GM19468 (cell line): ENCODE measurements at regions not wholly inside any gene's neighbourhood (a gene's known extent, or its start where the extent isn't known, plus 50 kb on each side); places are given as distances from the start of the nearest gene placed in this dataset.
"Not testable (repeated sequence)": the region's sequence is repeated elsewhere in the genome, so short reads cannot be mapped to it uniquely, and the experiment has no call there.

Experiments used
- ATAC-seq: cut with Tn5 transposase; IDR thresholded peaks from one replicate; pipeline ENCODE4 v1.9.1; 2021; ENCODE audit warnings: mild to moderate bottlenecking, moderate library complexity, moderate number of reproducible peaks; ENCODE audit not compliant: unreplicated experiment; ENCODE audit errors: extremely low read depth

DNA sequence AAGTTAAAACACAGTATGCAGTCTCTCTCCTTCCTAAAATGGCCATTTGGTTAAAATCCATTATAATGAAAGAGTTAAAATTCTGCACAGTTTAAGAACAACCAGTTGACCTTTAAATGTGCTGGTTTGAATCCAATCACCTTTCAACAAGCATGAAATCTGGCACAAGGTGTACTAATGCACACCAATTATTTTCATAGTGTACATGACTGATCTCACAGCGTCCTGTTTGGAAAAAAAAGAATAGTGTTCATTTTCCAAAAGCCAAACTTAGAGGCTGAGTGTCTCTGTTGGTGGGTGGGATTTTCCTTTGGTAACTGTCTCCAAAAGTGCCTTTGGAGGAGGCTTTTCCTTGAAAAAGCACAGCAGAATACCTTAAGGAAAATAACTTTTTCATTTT lies 180.6 kb downstream of the DEPDC1B start:
- ATAC-seq, result no peak

DNA sequence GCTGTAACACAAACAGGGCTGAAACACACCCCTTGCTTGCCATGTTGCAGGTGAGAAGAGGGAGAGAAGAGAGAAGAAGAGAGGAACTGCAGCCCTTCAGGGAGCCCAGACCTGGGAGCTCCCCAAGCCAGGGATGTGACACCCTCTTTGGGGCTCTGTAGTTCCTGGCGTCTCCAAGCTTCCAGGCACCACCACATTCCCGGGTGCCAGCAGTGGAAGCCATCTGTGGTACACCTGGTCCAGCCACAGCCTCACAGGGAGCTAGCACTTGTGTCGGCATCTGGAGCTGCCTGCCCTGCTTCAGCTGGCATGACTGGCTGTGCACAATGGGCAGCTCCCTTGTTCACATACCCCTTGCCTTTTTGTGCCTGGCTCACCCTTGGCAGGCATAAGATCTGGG lies 182.1 kb downstream of the DEPDC1B start:
- ATAC-seq, result no peak

DNA sequence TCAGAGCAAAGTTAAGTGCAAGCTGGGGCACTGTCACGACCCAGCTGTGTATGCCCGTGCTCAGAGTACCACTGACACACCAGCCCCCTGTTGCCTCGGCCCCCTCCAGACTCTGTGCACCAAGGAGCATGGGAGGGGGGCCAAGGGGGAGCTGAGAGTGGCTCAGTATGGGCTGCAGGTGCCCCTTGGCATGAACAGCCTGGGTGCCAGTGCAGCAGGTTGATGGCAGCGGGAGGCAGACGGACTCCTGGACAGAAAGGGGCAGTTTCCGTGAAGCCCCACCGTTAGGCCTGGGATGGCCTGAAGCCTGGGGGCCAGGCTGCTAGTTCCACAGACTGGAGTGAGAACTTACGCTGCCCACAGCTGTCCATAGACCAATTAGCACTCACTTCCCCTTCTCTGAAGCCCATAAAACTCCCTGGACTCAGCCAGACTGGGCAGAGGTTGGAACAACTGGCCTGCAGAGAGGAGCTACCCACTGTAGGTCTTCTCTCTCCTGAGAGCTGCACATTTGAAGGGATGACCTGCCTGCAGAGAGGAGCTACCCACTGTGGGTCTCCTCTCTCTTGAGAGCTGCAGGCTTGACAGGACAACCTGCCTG lies 182.8 kb downstream of the DEPDC1B start:
- no peak for ATAC-seq

- ATAC-seq, result no peak
Measured at GRCh38 chr5:60516688-60517087, 183.3 kb downstream of the DEPDC1B start.

DNA sequence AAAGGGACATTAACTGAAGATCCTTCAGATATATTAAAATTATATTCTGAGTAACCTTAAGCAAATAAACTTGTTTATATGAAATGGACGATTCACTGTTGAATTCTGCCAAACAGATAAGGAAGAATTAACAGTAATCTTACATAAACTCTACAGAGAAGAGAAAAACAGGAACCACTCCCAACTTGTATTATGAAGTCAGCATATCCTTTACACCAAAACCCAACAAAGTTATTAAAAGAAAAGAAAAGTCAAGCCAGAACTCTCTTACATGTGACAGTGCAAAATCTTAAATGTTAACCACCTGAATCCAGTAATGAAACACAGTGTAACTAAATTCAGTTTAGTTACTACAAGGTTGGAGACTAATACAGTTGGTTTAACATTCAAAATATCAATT lies 185.8 kb downstream of the DEPDC1B start:
- no peak for ATAC-seq

- ATAC-seq, result no peak
Measured at GRCh38 chr5:60512117-60512516, 187.8 kb downstream of the DEPDC1B start.

GRCh38 chr5:60510663-60511062 lies 189.3 kb downstream of the DEPDC1B start:
- ATAC-seq, result no peak

GRCh38 chr5:60510049-60510448 lies 189.9 kb downstream of the DEPDC1B start:
- no peak for ATAC-seq

GRCh38 chr5:60509519-60509918 lies 190.4 kb downstream of the DEPDC1B start:
- no peak for ATAC-seq

- no peak for ATAC-seq
Measured at GRCh38 chr5:60507687-60508086, 192.3 kb downstream of the DEPDC1B start.

DNA sequence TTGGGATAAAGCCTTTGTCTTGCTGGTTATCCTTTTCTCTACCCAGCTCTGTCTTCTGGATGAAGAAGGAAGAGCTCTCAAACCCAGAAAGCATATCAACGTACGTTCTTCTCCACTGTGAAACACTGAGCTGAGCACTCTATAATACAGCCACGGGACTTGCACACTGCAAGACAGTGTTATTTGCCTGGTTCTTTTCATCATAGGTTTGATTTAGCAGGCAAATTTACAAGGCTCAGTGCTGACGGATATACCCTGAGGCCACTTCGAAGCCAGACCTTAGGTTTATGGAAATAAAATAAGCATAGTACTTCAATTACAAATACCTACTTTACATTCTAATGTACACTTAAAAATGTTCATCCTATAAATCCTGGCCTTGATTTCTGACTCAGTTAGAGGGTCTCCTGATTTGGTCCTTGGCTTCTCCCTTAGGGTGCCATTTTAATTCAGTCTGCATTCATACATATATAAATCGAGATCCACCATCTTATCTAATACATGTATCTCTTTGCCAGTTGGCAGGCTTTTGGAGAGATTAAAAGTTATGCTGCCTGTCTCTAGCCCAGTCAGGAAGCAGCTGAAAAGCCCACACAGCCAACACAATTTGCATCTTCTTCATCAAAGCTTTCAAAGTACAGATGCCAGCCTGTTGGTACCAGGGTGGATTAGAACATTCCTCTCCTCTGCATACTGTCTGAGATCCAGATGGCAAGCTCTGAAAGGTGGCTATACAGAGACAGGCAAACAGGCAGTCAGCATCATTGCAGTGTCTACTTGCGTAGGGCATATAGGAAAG lies 194.4 kb downstream of the DEPDC1B start:
- ATAC-seq, result no peak

DNA sequence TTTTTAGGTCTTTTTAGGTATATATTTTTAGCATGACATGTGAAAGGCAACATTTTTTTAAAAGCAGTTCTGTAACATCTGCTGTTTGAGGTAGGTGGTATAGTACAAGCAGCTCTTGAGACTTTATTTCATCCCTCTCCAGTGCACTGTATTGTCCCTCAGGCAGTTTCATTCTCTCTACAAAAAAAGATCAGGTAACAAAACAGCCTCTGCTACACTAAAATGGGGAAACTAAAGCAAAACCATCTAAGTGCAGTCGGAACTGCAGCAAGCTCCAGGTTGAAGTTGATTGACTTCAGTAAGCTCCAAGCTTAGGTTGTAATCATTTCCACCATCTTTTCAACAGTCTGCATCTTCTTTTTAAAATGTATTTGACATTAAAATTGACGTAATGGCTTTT lies 195.6 kb downstream of the DEPDC1B start:
- ATAC-seq, result peak; percentile 18

- peak; percentile 35 for ATAC-seq
Measured at GRCh38 chr5:60503771-60504170, 196.2 kb downstream of the DEPDC1B start.

DNA sequence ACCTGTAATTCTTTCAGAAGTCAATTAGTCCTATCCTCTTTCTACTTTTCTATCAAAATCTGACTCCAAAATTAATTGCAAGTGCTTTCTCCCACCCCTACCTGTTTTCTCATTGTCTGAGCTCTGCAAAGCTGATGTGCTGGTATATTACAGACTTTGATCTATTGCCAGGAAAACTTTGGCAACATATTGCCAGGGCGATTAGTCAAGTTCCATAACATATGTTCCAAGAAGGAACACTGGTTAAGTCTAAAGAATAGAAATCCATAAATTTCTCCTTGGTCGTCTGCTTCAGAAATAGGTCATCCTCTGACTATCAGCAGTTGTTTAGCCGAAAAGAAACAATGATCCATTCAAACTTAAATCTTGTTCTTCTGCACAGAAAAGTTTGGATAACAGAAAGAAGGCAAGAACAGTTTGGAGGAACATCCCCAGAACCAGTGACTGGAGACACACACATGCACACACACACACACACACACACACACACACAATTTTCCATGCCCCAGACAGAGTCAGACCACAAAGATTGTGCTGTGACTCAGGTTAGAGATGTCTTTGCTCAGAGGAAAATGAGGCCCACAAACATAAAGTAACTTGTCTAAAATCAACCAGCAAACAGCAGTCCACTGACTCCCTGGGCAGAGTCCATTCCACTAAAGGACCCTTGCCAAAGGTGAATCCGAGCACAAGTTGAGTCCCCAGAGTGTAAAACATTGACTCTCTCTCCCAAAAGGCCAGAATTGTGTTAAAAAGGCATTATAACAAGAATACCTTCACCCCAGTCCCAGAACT lies 202.1 kb downstream of the DEPDC1B start:
- no peak for ATAC-seq

DNA sequence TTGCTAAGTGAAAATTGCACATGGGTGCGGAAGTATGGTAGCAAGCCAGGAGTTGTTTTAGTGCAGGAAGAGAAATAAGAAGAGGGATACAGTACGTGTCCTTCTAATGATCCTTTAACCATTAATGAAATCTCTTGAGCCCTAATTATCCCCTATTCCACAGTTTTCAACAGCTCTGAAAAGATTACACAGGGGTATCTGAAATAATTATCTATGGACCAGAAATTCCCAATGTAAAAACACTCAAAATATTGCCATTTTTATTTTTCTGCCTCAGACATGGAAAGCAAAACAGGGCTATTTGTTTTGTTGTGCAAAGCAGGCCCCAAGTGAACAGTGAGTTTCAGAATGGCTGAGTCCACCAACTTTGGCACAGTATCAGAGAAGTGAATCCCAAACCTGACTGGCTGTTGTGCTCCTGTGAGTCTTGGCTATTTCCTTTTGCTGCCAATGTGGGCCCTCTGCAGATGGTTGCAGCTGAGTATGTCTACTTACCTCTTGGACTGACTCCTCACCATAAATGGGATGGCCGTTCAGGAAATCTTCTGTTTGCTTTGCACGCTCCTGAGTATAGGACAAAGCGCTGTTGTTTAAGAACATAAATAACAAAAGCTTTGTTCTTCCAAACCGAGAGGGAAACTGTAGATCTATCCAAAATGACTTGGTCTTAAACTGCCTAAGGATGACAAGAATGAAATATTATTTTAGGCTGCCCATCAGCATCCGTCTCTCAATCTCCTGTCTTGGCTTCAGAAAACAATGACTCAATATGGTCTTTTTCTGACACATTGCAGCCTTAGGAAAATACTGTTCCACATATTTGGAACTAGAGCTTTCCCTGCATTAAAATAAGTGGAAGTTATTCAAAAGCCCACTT lies 204.1 kb downstream of the DEPDC1B start:
- no peak for ATAC-seq

DNA sequence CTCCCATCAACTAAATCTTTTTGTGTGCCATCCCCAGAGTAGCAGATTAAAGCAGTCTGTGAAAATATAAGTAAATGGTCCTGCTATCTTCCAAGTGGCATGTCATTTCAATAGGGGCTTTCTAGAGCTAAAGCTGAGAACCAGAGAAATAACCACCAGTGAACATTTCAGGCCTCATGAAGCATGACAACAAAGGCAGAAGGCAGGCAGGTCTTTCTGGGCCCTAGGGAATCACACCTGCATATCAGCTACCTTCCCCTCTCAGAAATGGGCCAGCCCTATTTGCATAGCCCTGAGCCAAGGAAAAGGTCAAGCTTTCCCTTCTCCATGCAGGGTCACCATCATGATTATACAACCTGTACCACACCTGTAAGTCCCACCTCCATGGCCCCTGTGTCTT lies 205.3 kb downstream of the DEPDC1B start:
- no peak for ATAC-seq

- ATAC-seq, result no peak
Measured at GRCh38 chr5:60494144-60494543, 205.8 kb downstream of the DEPDC1B start.

GRCh38 chr5:60493372-60493771 lies 206.6 kb downstream of the DEPDC1B start:
- no peak for ATAC-seq

DNA sequence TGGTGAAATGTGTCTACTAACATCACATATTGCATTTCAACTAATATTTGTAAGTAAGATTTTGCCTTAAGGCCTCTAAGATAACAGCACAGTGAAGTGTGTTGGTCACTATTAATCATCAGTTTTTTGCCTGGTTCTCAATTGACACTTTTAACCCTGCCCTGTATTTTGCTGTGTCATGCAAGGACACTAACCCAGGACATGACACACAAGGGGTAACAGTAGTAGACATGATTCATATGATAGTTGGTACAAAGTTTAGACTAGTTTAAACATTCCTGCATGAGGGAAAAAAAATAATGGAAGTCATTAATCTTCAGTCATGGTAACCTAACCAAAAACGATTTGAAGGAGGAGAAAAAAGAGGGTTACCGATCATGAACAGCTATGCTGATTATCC lies 207.0 kb downstream of the DEPDC1B start:
- no peak for ATAC-seq

DNA sequence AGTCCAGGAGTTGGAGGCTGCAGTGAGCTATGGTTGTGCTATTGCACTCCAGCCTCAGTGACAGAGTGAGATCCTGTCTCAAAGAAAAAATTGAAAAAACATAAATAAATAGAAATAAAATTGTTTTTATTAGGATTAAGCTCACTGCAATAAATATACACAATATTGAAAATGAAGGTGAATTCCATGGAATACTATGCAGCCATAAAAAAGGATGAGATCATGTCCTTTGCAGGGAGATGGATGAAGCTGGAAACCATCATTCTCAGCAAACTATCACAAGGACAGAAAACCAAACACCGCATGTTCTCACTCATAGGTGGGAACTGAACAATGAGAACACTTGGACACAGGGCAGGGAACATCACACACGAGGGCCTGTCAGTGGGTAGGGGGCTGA lies 207.6 kb downstream of the DEPDC1B start:
- ATAC-seq, result not testable (repeated sequence)
